ENCODE measurements at regions not wholly inside any gene's neighbourhood (a gene's known extent, or its start where the extent isn't known, plus 50 kb on each side); places are given as distances from the start of the nearest gene placed in this dataset.
"Not testable (repeated sequence)": the region's sequence is repeated elsewhere in the genome, so short reads cannot be mapped to it uniquely, and the experiment has no call there.

- no peak for DNase-seq (ENCODE audit: low spot score)
- no peak for TF ChIP-seq CTCF (IDR thresholded peaks at IDR 0.05; ENCODE audit: extremely low read depth, missing control alignments)
These were observed 306.6 kb downstream of the SUCLG1 start for GRCh38 chr2:84152462-84152861.

GRCh38 chr2:84144345-84144744 is 314.7 kb downstream of the SUCLG1 start:
- TF ChIP-seq CTCF (IDR thresholded peaks at IDR 0.05; ENCODE audit: extremely low read depth, missing control alignments), result no peak
- no peak for DNase-seq (ENCODE audit: low spot score)

- TF ChIP-seq CTCF (IDR thresholded peaks at IDR 0.05; ENCODE audit: extremely low read depth, missing control alignments), result no peak
These were observed 322.0 kb downstream of the SUCLG1 start for GRCh38 chr2:84137034-84137433.

GRCh38 chr2:84132370-84132769 is 326.7 kb downstream of the SUCLG1 start:
- TF ChIP-seq CTCF (IDR thresholded peaks at IDR 0.05; ENCODE audit: extremely low read depth, missing control alignments), result no peak
- DNase-seq (ENCODE audit: low spot score), result no peak

More at GRCh38 chr2:84137034-84137433, 322.0 kb downstream of the SUCLG1 start:
- no peak for DNase-seq (ENCODE audit: low spot score)

GRCh38 chr2:84131278-84131830 is 327.7 kb downstream of the SUCLG1 start:
- no peak for TF ChIP-seq CTCF (IDR thresholded peaks at IDR 0.05; ENCODE audit: extremely low read depth, missing control alignments)
- no peak for DNase-seq (ENCODE audit: low spot score)

- no peak for TF ChIP-seq CTCF (IDR thresholded peaks at IDR 0.05; ENCODE audit: extremely low read depth, missing control alignments)
- no peak for DNase-seq (ENCODE audit: low spot score)
These were observed 330.1 kb downstream of the SUCLG1 start for GRCh38 chr2:84129018-84129417.

- not testable (repeated sequence) for DNase-seq (ENCODE audit: low spot score)
These were observed 331.3 kb downstream of the SUCLG1 start for GRCh38 chr2:84127812-84128211.

- TF ChIP-seq CTCF (IDR thresholded peaks at IDR 0.05; ENCODE audit: extremely low read depth, missing control alignments), result no peak
- no peak for DNase-seq (ENCODE audit: low spot score)
These were observed 332.6 kb downstream of the SUCLG1 start for GRCh38 chr2:84126530-84126929.

Measured in GM20000 (cell line).